NCI-H526 (cell line): ENCODE measurements at regions not wholly inside any gene's neighbourhood (a gene's known extent, or its start where the extent isn't known, plus 50 kb on each side); places are given as distances from the start of the nearest gene placed in this dataset.
A peak's percentile ranks its signal among the peaks of the same experiment; 100 is the strongest.

Source experiments
- DNase-seq, 2 experiments: peaks; one replicate each; lab custom pipeline; 2025; lab: John Stamatoyannopoulos, UW

GRCh38 chr1:184279911-184280458, 106.8 kb upstream of the C1orf21 start:
- no peak for DNase-seq

GRCh38 chr1:184283999-184284398, 102.8 kb upstream of the C1orf21 start:
- DNase-seq, result no peak

GRCh38 chr1:184284900-184285299, 101.9 kb upstream of the C1orf21 start:
- DNase-seq, result no peak

GRCh38 chr1:184285401-184286087, 101.3 kb upstream of the C1orf21 start:
- DNase-seq, result no peak

DNA sequence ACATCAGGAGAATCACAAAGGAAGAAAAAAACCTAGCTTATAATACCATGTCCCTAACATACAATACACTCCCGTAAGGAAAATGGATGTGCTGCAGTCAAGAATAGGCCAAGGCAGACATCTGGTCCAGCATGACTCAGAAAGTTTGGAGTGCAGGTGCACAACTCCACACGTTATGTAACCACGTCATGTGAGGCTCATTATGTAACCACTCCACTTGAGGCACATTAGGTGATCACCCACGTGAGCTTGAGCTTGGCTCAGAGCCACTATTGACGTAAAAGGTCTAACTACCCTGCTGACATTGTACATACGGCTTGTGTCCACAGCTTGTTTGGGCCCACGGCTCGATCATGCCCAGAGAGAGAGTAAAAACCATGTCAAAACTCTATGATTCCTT, 99.8 kb upstream of the C1orf21 start:
- peak in 1 of 2 experiments; percentile 11 for DNase-seq

DNA sequence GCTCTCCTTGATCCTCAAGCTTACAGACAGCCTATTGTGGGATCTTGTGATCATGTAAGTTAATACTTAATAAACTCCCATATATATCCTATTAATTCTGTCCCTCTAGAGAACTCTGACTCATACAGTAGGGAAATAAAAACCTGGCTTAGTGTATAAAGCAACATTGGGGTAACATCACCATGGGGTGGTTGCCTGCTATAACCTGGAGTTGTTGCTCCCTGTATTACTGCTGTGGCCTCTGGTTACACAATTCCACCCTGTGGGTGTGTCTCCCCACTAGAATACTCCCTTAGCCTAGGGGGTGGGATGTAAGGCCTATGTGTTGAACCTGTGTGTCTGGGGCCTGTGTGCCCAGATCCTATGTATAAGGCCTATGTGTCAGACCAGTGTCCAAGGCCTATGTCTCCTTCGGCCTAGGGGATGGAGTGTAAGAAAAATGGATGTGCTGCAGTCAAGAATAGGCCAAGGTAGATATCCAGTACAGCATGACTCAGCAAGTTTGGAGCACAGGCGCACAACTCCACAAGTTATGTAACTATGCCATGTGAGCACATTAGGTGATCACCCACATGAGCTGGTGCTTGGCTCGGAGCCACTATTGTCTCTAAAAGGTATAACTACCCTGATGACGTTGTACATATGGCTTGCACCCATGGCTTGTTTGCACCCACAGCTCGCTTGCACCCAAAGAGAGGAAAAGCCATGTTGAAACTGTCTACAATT, 96.8 kb upstream of the C1orf21 start:
- peak in 1 of 2 experiments; percentile 45 for DNase-seq

GRCh38 chr1:184291701-184292100, 95.1 kb upstream of the C1orf21 start:
- DNase-seq, result no peak

GRCh38 chr1:184292101-184292500, 94.7 kb upstream of the C1orf21 start:
- no peak for DNase-seq

DNA sequence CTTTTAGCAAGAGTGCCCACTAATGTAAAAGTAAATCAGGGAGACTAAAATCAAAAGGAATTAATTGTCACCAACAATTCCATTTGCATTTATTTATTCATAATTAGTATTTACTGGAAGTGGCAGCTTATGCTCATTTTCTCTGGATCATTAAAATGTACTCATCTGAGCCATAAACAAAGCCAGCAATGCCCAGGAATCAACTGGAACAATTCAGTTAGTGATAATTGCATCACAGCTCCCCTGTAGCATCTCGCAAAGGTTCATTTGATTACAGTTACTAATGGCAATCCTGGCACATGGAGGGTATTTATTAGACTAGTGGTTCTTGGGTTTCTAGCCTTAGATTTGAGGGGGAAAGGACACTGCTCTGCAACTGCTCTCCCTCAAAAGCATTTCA, 92.7 kb upstream of the C1orf21 start:
- DNase-seq, result no peak

GRCh38 chr1:184296466-184297243, 90.2 kb upstream of the C1orf21 start:
- DNase-seq, result no peak

- DNase-seq, result no peak
Measured at GRCh38 chr1:184297244-184297750, 89.5 kb upstream of the C1orf21 start.

GRCh38 chr1:184298440-184299405, 88.1 kb upstream of the C1orf21 start:
- DNase-seq, result no peak

- no peak for DNase-seq
Measured at GRCh38 chr1:184299406-184299790, 87.4 kb upstream of the C1orf21 start.

DNA sequence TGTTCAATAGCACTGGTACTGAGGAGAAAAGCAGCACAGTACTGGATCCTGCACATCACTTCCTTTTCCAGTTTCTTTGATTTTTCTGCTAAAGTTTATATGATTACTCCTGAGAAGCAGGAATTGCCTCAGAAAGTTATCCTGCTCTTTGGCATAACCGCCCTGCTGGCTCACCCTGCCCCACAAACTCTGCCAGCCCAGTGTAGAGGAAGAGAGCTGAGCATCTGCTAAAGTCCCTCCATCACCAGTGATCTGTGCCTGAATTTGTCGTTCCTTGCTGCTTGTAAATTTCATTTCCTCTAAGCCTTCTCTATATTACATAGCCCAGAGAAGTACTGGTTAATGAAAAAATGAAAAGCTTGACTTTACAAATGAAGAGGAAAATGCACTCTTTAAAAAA, 87.0 kb upstream of the C1orf21 start:
- no peak for DNase-seq

DNA sequence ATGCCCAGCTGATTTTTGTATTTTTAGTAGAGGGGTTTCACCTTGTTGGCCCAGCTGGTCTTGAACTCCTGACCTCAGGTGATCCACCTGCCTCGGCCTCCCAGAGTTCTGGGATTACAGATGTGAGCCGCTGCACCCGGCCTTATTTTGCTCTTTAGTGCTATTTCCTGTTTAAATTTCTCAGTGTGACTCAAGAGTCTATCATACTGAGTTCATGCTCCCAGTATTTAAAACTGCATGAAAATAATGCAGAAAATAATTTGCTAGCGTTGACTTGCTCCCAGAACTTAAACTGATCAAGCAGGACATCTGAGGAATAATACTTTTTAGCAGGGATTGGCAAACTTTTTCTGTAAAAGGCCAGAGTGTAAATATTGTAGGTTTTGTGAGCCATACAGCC, 86.4 kb upstream of the C1orf21 start:
- no peak for DNase-seq

DNA sequence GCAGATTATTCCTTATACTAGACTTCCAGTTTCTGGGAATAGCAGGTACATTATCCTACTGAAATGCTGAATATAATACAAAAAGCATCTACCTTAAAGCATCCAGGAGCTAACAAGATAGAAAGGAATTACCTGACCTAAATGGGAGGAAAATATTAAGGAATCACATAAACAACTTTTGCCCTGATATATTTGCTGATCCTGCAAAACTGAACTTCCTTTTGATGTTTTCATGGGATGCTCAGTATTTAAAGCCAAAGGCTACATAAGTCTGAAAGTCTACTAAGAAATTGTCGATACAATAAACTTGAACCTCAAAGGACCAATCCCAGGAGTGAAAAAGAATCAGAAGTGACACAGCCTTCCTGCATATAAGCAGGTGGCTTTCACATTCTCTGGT, 85.6 kb upstream of the C1orf21 start:
- no peak for DNase-seq

- DNase-seq, result no peak
Measured at GRCh38 chr1:184302346-184302745, 84.5 kb upstream of the C1orf21 start.

GRCh38 chr1:184310157-184310819, 76.5 kb upstream of the C1orf21 start:
- DNase-seq, result no peak

DNA sequence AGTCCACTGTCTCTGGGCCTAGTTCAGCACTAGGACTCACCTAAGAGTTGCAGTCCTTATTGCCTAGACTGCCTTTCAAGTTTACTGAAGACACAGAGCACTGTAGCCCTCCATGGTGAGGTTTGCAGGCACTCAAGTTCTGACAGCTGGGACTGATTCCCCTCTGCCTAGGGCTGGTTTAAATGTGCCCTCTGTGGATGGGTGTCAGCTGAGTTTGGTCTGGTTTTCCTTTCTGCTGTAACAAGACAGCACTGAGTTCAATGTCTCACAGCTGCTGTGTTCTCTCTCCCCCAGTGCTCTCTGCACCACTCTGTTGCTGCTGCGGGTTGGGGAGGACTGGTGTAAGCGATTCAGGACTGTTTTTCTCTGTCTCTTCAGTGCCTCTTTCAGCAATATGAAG, 75.2 kb upstream of the C1orf21 start:
- no peak for DNase-seq

- DNase-seq, result no peak
Measured at GRCh38 chr1:184315254-184315653, 71.6 kb upstream of the C1orf21 start.

GRCh38 chr1:184319879-184320278, 67.0 kb upstream of the C1orf21 start:
- DNase-seq, result no peak
